ENCODE measurements at regions not wholly inside any gene's neighbourhood (a gene's known extent, or its start where the extent isn't known, plus 50 kb on each side); places are given as distances from the start of the nearest gene placed in this dataset.
A peak's percentile ranks its signal among the peaks of the same experiment; 100 is the strongest.
"Not testable (repeated sequence)": the region's sequence is repeated elsewhere in the genome, so short reads cannot be mapped to it uniquely, and the experiment has no call there.

- peaks cover 11% of the 10 kb centered on the region for H3K4me1 ChIP-seq (ENCODE audit: control insufficient read depth, insufficient read depth, low read length)
- H3K36me3 ChIP-seq (ENCODE audit: control insufficient read depth, insufficient read depth, low read length): no peaks in the 10 kb centered on the region
- H3K9me3 ChIP-seq (ENCODE audit: control insufficient read depth, insufficient read depth, low read depth, low read length): no peaks in the 10 kb centered on the region
- H3K4me3 ChIP-seq (ENCODE audit: low read depth, low read length): no peak overlapping the region
- no peak overlapping the region for H3K27ac ChIP-seq (ENCODE audit: low read depth, low read length)
- no peak overlapping the region for H3K9ac ChIP-seq (ENCODE audit: low read length)
- H3K27me3 ChIP-seq (ENCODE audit: control insufficient read depth, insufficient read depth, low read length): peaks cover 3% of the 10 kb centered on the region
Observed at GRCh38 chr1:112855152-112855828, 100.7 kb downstream of the SLC16A1 start.

GRCh38 chr1:112854368-112854984 is 101.5 kb downstream of the SLC16A1 start:
- H3K36me3 ChIP-seq (ENCODE audit: control insufficient read depth, insufficient read depth, low read length); H3K4me3 ChIP-seq (ENCODE audit: low read depth, low read length); H3K9ac ChIP-seq (ENCODE audit: low read length); H3K27me3 ChIP-seq (ENCODE audit: control insufficient read depth, insufficient read depth, low read length); H3K9me3 ChIP-seq (ENCODE audit: control insufficient read depth, insufficient read depth, low read depth, low read length); H3K27ac ChIP-seq (ENCODE audit: low read depth, low read length): not testable (repeated sequence)
- peaks cover 16% of the 10 kb centered on the region for H3K4me1 ChIP-seq (ENCODE audit: control insufficient read depth, insufficient read depth, low read length)

GRCh38 chr1:112853915-112854314 is 102.1 kb downstream of the SLC16A1 start:
- not testable (repeated sequence) for H3K27me3 ChIP-seq (ENCODE audit: control insufficient read depth, insufficient read depth, low read length); H3K9ac ChIP-seq (ENCODE audit: low read length); H3K36me3 ChIP-seq (ENCODE audit: control insufficient read depth, insufficient read depth, low read length); H3K4me3 ChIP-seq (ENCODE audit: low read depth, low read length); H3K27ac ChIP-seq (ENCODE audit: low read depth, low read length); H3K9me3 ChIP-seq (ENCODE audit: control insufficient read depth, insufficient read depth, low read depth, low read length)
- H3K4me1 ChIP-seq (ENCODE audit: control insufficient read depth, insufficient read depth, low read length): peaks cover 21% of the 10 kb centered on the region

- Histone ChIP-seq H3K27ac (ENCODE audit: low read depth, low read length) (no peak overlapping the region), H3K27me3 (ENCODE audit: control insufficient read depth, insufficient read depth, low read length) (peaks cover 3% of the 10 kb centered on the region), H3K9me3 (ENCODE audit: control insufficient read depth, insufficient read depth, low read depth, low read length) (no peaks in the 10 kb centered on the region), H3K36me3 (ENCODE audit: control insufficient read depth, insufficient read depth, low read length) (no peaks in the 10 kb centered on the region), H3K9ac (ENCODE audit: low read length) (no peak overlapping the region), H3K4me1 (ENCODE audit: control insufficient read depth, insufficient read depth, low read length) (peaks cover 21% of the 10 kb centered on the region), H3K4me3 (ENCODE audit: low read depth, low read length) (no peak overlapping the region)
Observed at GRCh38 chr1:112852934-112853333, 103.1 kb downstream of the SLC16A1 start.

GRCh38 chr1:112852276-112852675 is 103.7 kb downstream of the SLC16A1 start:
- Histone ChIP-seq H3K9me3 (ENCODE audit: control insufficient read depth, insufficient read depth, low read depth, low read length) (no peaks in the 10 kb centered on the region), H3K36me3 (ENCODE audit: control insufficient read depth, insufficient read depth, low read length) (no peaks in the 10 kb centered on the region), H3K4me1 (ENCODE audit: control insufficient read depth, insufficient read depth, low read length) (peaks cover 21% of the 10 kb centered on the region), H3K27me3 (ENCODE audit: control insufficient read depth, insufficient read depth, low read length) (peaks cover 3% of the 10 kb centered on the region), H3K27ac (ENCODE audit: low read depth, low read length) (no peak overlapping the region), H3K9ac (ENCODE audit: low read length) (no peak overlapping the region), H3K4me3 (ENCODE audit: low read depth, low read length) (no peak overlapping the region)

- Histone ChIP-seq H3K27me3 (ENCODE audit: control insufficient read depth, insufficient read depth, low read length) (no peaks in the 10 kb centered on the region; the same call in 1 of the 2 replicates), H3K9me3 (ENCODE audit: control insufficient read depth, insufficient read depth, low read depth, low read length) (no peaks in the 10 kb centered on the region), H3K27ac (ENCODE audit: low read depth, low read length) (peak overlapping the region; percentile 85), H3K4me1 (ENCODE audit: control insufficient read depth, insufficient read depth, low read length) (peaks cover 20% of the 10 kb centered on the region), H3K36me3 (ENCODE audit: control insufficient read depth, insufficient read depth, low read length) (no peaks in the 10 kb centered on the region), H3K9ac (ENCODE audit: low read length) (peak overlapping the region; percentile 63), H3K4me3 (ENCODE audit: low read depth, low read length) (peak overlapping the region; percentile 52)
Observed at GRCh38 chr1:112850034-112850757, 105.8 kb downstream of the SLC16A1 start.

- H3K9ac ChIP-seq (ENCODE audit: low read length): peak overlapping the region; percentile 63
- H3K4me3 ChIP-seq (ENCODE audit: low read depth, low read length): peak overlapping the region; percentile 52
Observed at GRCh38 chr1:112849425-112850033, 106.5 kb downstream of the SLC16A1 start.

GRCh38 chr1:112841825-112842224 is 114.2 kb downstream of the SLC16A1 start:
- Histone ChIP-seq H3K27me3 (ENCODE audit: control insufficient read depth, insufficient read depth, low read length) (no peaks in the 10 kb centered on the region), H3K4me1 (ENCODE audit: control insufficient read depth, insufficient read depth, low read length) (peaks cover 16% of the 10 kb centered on the region), H3K27ac (ENCODE audit: low read depth, low read length) (no peak overlapping the region), H3K36me3 (ENCODE audit: control insufficient read depth, insufficient read depth, low read length) (no peaks in the 10 kb centered on the region), H3K9me3 (ENCODE audit: control insufficient read depth, insufficient read depth, low read depth, low read length) (no peaks in the 10 kb centered on the region), H3K9ac (ENCODE audit: low read length) (no peak overlapping the region), H3K4me3 (ENCODE audit: low read depth, low read length) (no peak overlapping the region)

More at GRCh38 chr1:112849425-112850033, 106.5 kb downstream of the SLC16A1 start:
- H3K27me3 ChIP-seq (ENCODE audit: control insufficient read depth, insufficient read depth, low read length): no peaks in the 10 kb centered on the region; the same call in 1 of the 2 replicates
- H3K9me3 ChIP-seq (ENCODE audit: control insufficient read depth, insufficient read depth, low read depth, low read length): no peaks in the 10 kb centered on the region
- peak overlapping the region; percentile 85 for H3K27ac ChIP-seq (ENCODE audit: low read depth, low read length)
- peaks cover 15% of the 10 kb centered on the region for H3K4me1 ChIP-seq (ENCODE audit: control insufficient read depth, insufficient read depth, low read length)
- no peaks in the 10 kb centered on the region for H3K36me3 ChIP-seq (ENCODE audit: control insufficient read depth, insufficient read depth, low read length)

GRCh38 chr1:112840631-112841624 is 115.1 kb downstream of the SLC16A1 start:
- Histone ChIP-seq H3K36me3 (ENCODE audit: control insufficient read depth, insufficient read depth, low read length) (no peaks in the 10 kb centered on the region), H3K4me3 (ENCODE audit: low read depth, low read length) (no peak overlapping the region), H3K27ac (ENCODE audit: low read depth, low read length) (no peak overlapping the region), H3K9me3 (ENCODE audit: control insufficient read depth, insufficient read depth, low read depth, low read length) (no peaks in the 10 kb centered on the region), H3K27me3 (ENCODE audit: control insufficient read depth, insufficient read depth, low read length) (no peaks in the 10 kb centered on the region), H3K4me1 (ENCODE audit: control insufficient read depth, insufficient read depth, low read length) (peaks cover 16% of the 10 kb centered on the region), H3K9ac (ENCODE audit: low read length) (no peak overlapping the region)

- H3K27ac ChIP-seq (ENCODE audit: low read depth, low read length): no peak overlapping the region
Observed at GRCh38 chr1:112836642-112837041, 119.4 kb downstream of the SLC16A1 start.

More at GRCh38 chr1:112836642-112837041, 119.4 kb downstream of the SLC16A1 start:
- H3K27me3 ChIP-seq (ENCODE audit: control insufficient read depth, insufficient read depth, low read length): no peaks in the 10 kb centered on the region
- H3K9me3 ChIP-seq (ENCODE audit: control insufficient read depth, insufficient read depth, low read depth, low read length): peaks cover 3% of the 10 kb centered on the region; the same call in 1 of the 2 replicates
- no peaks in the 10 kb centered on the region for H3K36me3 ChIP-seq (ENCODE audit: control insufficient read depth, insufficient read depth, low read length)
- H3K9ac ChIP-seq (ENCODE audit: low read length): no peak overlapping the region
- H3K4me3 ChIP-seq (ENCODE audit: low read depth, low read length): no peak overlapping the region
- peaks cover 11% of the 10 kb centered on the region for H3K4me1 ChIP-seq (ENCODE audit: control insufficient read depth, insufficient read depth, low read length)
